PC-9 (cell line): ENCODE measurements at regions not wholly inside any gene's neighbourhood (a gene's known extent, or its start where the extent isn't known, plus 50 kb on each side); places are given as distances from the start of the nearest gene placed in this dataset.

ENCODE experiments used
- EZH2 ChIP-seq: fragments of 200-600 bp; sonication (generic); IDR thresholded peaks from 2 replicates; pipeline ENCODE4 v1.8.0; 2017; ENCODE audit warnings: antibody characterized with exemption, low read depth
- TF ChIP-seq, protein P1 (sequence below): fragments of 200-600 bp; sonication (generic); conservative IDR thresholded peaks from 2 replicates; pipeline ENCODE4 v1.6.1; 2017; ENCODE audit warnings: mixed run types, antibody characterized with exemption, mild to moderate bottlenecking, moderate library complexity

GRCh38 chr1:164382384-164382783 lies 176.6 kb upstream of the PBX1 start:
- TF ChIP-seq, protein P1, sequence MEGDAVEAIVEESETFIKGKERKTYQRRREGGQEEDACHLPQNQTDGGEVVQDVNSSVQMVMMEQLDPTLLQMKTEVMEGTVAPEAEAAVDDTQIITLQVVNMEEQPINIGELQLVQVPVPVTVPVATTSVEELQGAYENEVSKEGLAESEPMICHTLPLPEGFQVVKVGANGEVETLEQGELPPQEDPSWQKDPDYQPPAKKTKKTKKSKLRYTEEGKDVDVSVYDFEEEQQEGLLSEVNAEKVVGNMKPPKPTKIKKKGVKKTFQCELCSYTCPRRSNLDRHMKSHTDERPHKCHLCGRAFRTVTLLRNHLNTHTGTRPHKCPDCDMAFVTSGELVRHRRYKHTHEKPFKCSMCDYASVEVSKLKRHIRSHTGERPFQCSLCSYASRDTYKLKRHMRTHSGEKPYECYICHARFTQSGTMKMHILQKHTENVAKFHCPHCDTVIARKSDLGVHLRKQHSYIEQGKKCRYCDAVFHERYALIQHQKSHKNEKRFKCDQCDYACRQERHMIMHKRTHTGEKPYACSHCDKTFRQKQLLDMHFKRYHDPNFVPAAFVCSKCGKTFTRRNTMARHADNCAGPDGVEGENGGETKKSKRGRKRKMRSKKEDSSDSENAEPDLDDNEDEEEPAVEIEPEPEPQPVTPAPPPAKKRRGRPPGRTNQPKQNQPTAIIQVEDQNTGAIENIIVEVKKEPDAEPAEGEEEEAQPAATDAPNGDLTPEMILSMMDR = no peak
- TF ChIP-seq EZH2 = no peak
